ENCODE measurements at regions not wholly inside any gene's neighbourhood (a gene's known extent, or its start where the extent isn't known, plus 50 kb on each side); places are given as distances from the start of the nearest gene placed in this dataset.

- no peak for DNase-seq
Observed at GRCh38 chr2:128494307-128494639, 175.6 kb upstream of the HS6ST1 start.

DNA sequence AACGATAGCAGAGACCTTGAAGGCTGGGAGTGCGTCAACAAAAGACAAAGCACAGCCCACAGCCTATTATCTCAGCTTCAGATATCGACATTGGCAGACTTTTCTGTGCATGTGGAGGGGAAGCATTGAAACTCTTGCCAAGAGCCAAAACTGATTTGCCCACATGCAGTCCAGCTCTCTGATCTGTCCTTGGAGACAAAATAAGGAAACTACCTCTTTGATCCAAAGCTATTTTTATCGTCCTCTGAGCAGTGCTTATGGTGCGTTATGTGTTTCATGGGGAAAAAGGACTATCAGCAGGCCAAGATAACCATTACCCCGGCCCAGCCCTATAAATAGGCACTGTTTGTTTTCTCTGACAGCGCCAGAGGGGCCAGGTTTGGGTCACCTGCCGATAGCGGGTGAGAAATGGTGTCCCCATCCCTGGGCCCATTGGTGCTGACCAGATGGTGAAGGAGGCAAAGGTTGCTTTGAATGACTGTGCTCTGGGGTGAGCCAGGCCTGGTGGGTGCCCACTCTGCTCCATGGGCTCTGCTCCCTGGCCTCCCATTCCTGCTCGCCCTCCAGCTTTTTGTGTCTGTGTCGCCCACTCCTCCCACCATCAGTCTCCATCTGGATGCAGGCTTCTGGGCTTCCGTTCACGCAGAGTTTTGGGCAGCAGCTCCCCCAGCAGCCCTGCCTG, 176.1 kb upstream of the HS6ST1 start:
- DNase-seq, result peak; percentile 39

DNA sequence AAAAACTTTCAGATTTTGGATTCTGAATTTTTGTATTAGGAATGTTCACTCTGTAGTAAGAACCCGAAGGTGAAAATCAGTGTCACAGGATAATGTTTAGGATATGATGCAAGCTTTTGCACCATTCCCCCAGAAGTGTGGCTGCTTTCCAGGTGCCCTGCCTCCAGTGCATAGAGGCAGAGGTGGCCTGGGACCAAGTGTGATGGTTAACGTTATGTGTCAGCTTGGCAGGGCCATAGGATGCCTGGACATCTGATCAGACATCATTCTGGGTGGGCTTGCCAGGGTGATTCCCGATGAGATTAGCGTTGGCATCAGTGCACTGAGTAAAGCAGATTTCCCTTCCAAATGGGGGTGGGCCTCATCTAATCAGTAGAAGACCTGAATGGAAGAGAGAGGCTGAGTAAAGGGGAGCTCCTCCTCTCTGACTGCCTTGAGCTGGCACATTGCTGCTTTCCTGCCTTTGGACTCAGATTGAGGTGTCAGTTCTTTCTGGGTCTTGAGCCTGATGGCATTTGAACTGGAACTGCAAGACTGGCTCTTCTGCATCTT, 177.4 kb upstream of the HS6ST1 start:
- no peak for DNase-seq

DNA sequence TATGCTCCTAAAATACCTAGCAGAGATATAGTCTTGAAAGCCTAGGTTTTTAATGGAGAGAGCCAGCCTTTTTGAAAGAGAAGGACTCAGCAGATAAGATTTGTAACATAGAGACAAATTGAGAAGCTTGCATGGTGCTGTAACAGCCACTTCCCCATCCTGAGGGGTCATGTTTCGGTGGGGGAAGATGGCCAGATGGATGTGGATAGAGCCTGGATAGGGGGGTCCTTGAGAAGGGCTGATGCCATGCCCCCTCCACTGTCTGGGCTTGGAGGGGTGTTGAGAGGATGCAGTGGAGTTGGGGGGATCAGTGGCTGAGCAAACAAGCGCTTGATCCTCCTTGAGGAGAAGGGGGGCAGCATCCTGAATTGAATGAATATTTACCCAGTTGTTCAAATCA, 178.0 kb upstream of the HS6ST1 start:
- no peak for DNase-seq

GRCh38 chr2:128497461-128497860, 178.8 kb upstream of the HS6ST1 start:
- DNase-seq, result no peak

GRCh38 chr2:128498086-128498485, 179.4 kb upstream of the HS6ST1 start:
- no peak for DNase-seq

GRCh38 chr2:128498589-128498988, 179.9 kb upstream of the HS6ST1 start:
- DNase-seq, result no peak

DNA sequence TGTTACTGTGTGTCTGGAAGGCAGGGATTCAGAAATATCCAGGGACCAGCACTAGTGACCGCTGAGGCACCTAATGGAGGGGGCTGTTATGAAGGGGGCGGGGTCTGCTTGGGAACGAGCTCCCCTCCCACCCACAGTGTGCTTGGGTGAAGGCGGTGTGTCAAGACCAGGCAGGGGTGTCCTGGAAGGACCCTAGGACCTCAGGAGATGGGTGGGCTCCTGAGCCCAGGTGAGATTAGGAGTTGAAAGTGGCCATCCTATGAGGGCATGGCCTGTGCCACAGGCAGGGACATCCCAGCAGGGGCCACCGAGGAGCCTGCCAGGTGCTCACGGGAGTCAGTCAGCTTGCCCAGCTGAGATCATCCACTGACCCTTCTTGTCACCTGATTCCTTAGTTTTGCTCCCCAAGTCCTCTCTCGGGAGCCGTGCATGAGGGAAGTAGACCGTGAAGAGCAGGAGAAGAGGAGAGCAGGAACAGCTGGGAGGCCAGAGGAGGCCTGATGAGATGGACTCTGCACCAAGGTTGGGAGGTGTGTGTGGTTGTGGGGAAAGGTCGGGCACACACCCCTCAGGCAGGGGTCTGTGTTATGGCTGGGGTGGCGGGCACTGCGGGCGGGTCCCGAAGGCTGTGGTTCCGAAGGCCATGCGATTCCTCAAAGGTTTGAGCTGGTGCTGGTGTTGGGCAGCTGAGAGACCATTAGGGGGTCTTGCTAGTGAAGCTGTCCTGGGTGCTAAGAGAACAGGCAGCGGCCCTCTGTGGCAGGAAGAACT, 180.9 kb upstream of the HS6ST1 start:
- DNase-seq, result no peak

DNA sequence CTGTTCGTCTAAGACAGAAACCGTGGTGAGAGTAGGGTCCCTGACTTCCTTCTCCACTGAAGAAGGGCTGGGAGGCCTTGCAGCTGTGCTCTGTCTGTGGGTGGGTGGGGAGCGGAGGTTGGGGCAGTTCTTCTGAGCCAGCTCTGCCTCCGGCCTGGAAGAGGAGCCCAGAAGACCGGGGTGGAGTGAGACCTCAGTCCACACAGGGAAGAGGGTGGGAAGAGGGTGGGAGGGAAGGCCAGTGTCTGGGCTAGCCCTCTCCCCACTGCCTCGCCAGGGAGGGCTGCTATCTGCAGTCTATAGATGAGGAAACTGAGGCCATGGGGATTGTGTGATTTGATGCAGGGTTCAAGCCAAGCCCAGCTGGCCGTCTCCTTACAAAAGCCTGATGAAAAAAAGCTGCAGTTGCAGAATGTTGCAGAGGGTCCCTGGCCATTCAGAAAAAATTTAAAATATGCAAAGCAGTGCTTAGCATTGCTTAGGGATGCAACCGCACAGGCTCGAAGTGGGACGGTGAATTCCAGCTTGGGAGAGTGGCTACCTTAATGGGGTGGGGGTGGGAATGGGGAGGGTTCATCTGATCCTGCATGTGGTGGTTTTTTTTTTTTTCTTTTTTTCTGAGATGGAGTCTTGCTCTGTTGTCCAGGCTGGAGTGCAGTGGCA, 181.6 kb upstream of the HS6ST1 start:
- DNase-seq, result no peak

DNA sequence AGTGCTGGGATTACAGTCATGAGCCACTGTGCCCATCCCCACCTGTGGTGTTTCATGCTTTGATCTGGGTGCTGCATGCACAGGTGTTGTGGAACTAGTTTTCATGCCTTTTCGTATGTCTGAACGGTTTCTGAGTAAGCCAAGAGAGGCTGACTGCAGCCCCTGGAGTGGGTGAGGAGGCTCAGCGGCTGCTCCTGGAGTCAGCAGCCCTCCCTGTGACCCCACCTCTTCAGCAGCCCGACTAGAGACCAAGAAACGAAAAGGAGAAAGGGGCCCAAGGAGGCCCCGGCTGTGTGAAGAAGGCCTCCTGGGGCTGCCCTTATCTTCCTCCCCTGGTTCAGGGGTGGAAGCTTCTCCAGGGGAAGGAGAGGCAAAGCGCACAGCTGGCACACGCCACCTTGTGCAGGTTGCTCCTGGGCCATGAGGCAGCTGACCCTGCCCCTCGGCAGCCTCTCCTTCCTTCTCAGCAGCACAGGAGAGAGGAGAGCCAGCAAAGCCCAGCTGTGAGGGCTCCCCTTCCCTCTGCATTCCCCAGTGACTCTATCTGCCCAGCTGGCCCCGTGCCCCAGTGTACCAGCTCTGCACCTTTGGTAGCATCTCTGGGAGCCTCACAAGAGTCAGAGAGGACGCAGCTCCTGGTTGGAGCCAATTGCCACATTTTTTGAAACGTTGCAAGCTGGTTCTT, 182.5 kb upstream of the HS6ST1 start:
- DNase-seq, result no peak

- DNase-seq, result no peak
Observed at GRCh38 chr2:128501700-128502099, 183.0 kb upstream of the HS6ST1 start.

DNA sequence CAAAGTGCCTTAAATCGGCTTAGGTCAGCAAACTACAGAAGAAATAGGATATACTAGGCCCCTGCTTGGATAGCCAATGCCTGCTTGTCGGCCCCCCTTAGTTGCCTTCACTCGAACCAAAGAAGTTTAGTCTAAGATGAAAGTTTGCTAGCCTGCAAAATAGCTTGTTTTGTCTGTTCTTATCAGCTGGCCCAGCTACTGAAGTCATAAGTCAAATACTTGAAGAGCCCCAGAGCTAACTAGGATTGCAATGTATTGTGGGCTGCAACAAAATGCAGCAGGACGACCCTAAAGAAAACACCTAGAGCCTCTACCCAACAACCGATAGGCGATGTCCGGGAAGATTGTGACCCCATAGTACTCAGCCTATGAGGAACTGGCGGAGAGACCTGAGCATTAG, 183.5 kb upstream of the HS6ST1 start:
- no peak for DNase-seq

- no peak for DNase-seq
Observed at GRCh38 chr2:128502638-128503246, 184.1 kb upstream of the HS6ST1 start.

DNA sequence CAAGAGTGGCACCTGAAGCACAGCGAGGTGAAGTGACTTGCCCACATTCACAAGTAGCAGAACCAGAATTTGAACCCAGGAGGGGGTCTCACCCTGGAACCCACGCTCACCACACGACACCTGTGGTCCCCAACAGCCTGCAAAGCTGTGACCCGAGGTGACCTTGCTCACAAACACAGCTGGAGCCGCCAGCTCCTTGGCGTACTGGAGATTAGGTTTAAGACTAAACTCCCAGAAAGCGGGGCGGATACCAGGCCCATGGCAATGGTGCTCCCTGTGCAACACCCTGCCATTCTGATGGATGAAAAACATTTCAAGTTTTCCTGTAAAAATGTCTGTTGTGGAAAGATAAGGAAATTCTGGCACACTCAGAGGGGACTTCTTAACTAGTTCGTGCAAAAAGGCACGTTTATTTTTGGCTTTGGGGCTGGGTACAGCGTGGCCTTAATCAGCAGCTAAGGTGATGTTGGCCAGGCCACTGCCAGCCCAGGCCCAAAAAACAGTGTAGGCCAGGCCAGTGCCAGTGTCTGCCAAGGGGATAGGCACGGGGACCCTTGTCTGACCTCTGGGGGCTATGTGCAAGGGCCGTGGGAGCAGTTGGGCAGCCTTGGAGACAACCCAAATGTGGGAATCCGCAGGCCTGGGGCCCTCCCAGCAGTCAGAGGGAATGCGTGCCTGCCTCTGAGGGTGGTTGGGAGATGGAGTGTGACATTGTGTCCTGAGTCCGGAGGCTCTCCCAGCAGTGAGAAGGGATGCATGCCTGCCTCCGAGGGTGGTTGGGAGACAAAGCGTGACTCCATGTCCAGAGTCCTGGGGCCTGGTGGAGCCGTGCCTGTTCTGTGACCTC, 185.0 kb upstream of the HS6ST1 start:
- DNase-seq, result no peak

DNA sequence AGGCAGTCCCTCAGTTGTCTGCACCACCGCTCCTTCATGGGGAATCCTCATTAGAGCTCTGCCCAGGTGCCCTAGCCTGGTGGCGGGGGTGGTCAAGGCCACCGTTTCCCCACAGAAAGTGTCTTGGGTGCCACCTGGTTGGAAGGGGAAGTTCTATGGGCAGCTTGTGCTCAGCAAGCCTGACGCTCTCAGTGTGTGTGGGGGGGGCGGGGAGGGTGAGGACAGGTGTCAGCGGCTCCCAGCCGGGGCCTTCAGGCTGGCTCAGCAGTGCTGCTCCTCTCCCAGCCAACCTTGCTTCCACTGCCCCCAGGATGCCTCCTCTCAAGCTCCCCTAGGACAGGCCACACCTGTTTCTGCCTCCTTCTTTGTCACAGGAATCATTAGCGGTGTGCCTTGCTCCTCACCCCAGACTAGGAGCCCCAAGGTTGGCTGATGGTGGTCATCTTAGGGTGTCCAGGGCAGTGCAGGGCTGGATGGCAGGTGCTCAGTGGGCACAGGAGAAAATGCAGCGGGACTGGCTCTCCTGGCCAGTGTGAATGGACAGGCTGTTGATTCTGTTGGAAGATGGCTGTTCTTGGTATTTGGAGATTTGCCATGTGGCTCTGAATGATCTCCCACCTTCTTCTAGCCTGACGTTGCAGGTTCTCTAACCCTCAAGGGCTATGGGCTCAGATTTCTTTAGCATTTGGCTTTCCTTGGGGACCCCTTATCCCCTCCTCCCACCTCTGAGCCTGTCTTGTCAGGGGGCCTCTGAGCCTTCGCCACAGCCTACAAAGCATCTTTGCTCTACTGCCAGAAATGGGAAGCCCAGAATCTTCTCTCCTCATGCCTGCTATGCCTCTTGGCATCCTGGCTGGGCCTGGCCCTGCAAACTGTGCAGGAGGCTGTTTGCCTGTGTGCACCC, 185.8 kb upstream of the HS6ST1 start:
- no peak for DNase-seq

DNA sequence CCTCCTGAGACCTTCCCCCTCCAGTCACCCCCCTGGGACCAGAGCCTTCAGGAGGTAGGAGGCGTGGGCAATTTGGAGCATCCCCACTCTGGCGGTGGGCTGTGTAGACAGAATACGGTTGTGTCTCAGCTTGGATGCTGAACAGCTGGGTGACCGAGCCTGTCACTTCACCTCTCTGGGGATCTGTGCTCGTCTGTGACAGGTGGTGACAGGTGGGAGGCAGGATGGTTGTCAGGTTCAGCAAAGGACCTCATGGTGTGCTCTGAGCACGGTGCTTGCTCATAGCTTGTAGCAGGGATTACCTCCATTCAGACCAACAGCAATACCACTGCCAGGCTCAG, 186.5 kb upstream of the HS6ST1 start:
- no peak for DNase-seq

- peak; percentile 74 for DNase-seq
Observed at GRCh38 chr2:128505575-128506526, 187.2 kb upstream of the HS6ST1 start.

DNA sequence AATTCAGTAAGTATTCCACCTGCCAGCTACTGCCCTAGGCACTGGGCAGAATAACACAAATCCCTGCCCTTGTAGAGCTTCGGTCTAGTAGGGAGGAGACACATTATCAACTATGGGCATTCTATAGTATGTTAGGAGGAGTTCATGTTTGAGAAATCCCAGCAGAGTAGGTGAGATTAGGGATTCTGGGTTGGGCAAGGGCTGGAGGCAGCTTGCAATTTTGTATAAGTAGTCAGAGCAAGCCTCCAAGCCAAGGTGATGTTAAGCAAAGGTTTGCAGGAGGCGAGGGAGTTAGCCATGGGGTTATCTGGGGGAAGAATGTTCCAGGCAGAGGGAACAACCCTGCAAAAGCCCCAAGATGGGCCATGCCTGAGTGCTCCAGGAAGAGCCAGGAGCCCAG, 187.9 kb upstream of the HS6ST1 start:
- no peak for DNase-seq

All from tongue (tissue), 1 donor.